ENCODE measurements at regions not wholly inside any gene's neighbourhood (a gene's known extent, or its start where the extent isn't known, plus 50 kb on each side); places are given as distances from the start of the nearest gene placed in this dataset.

GRCh38 chr21:24861471-24861870, 745.8 kb downstream of the MRPL39 start:
- ATAC-seq (no peak), DNase-seq (no peak)
- Mint-ChIP-seq H3K4me3 (no peak overlapping the region), H3K36me3 (no peaks in the 10 kb centered on the region), H3K27me3 (ENCODE audit: low read depth in 2 of 2) (no peaks in the 10 kb centered on the region), H3K27ac (no peak overlapping the region), H3K9me3 (peaks cover 5 to 9% of the 10 kb centered on the region in 2 donors), H3K4me1 (no peaks in the 10 kb centered on the region)
- Histone ChIP-seq H3K27me3 (ENCODE audit: control insufficient read depth, insufficient read depth, low read length) (no peaks in the 10 kb centered on the region), H3K36me3 (ENCODE audit: control insufficient read depth, insufficient read depth, low read length) (no peaks in the 10 kb centered on the region), H3K4me3 (ENCODE audit: low read length) (no peak overlapping the region), H3K4me1 (ENCODE audit: control insufficient read depth, insufficient read depth, low read length) (no peaks in the 10 kb centered on the region), H3K9me3 (ENCODE audit: control insufficient read depth, insufficient read depth, low read length) (no peaks in the 10 kb centered on the region), H3K27ac (ENCODE audit: low read length) (no peak overlapping the region)
- no peak for TF ChIP-seq CTCF (IDR thresholded peaks at IDR 0.05)
- WGBS (ENCODE audit: insufficient coverage) = no CpG with 5 or more reads among the region's 1 CpG
- intact Hi-C loops (cut with micrococcal nuclease) = no loop called here

GRCh38 chr21:24856326-24856725, 751.0 kb downstream of the MRPL39 start:
- H3K27me3 Mint-ChIP-seq (ENCODE audit: low read depth in 2 of 2) = no peaks in the 10 kb centered on the region
- ATAC-seq (no peak), DNase-seq (no peak)
- no peaks in the 10 kb centered on the region for H3K4me1 Mint-ChIP-seq
- peaks cover 7 to 8% of the 10 kb centered on the region in 2 donors for H3K9me3 Mint-ChIP-seq
- H3K9me3 ChIP-seq (ENCODE audit: control insufficient read depth, insufficient read depth, low read length) = no peaks in the 10 kb centered on the region
- no peaks in the 10 kb centered on the region for H3K36me3 ChIP-seq (ENCODE audit: control insufficient read depth, insufficient read depth, low read length)
- H3K4me3 ChIP-seq (ENCODE audit: low read length) = no peak overlapping the region
- H3K27ac ChIP-seq (ENCODE audit: low read length) = no peak overlapping the region
- no peak overlapping the region for H3K4me3 Mint-ChIP-seq
- 60% methylated on average over 1 of the region's 1 CpG for WGBS (ENCODE audit: insufficient coverage)
- no peaks in the 10 kb centered on the region for H3K27me3 ChIP-seq (ENCODE audit: control insufficient read depth, insufficient read depth, low read length)
- intact Hi-C loops (cut with micrococcal nuclease) = no loop called here
- no peak overlapping the region for H3K27ac Mint-ChIP-seq
- H3K36me3 Mint-ChIP-seq = no peaks in the 10 kb centered on the region
- no peak for TF ChIP-seq CTCF (IDR thresholded peaks at IDR 0.05)
- no peaks in the 10 kb centered on the region for H3K4me1 ChIP-seq (ENCODE audit: control insufficient read depth, insufficient read depth, low read length)

GRCh38 chr21:24852610-24853195, 754.6 kb downstream of the MRPL39 start:
- H3K9me3 ChIP-seq (ENCODE audit: control insufficient read depth, insufficient read depth, low read length) = no peaks in the 10 kb centered on the region
- no peak overlapping the region for H3K27ac ChIP-seq (ENCODE audit: low read length)
- Mint-ChIP-seq H3K4me1 (no peaks in the 10 kb centered on the region), H3K4me3 (no peak overlapping the region), H3K36me3 (no peaks in the 10 kb centered on the region), H3K9me3 (peaks cover 10 to 12% of the 10 kb centered on the region in 2 donors), H3K27ac (no peak overlapping the region), H3K27me3 (ENCODE audit: low read depth in 2 of 2) (no peaks in the 10 kb centered on the region)
- no peaks in the 10 kb centered on the region for H3K27me3 ChIP-seq (ENCODE audit: control insufficient read depth, insufficient read depth, low read length)
- no peak for TF ChIP-seq CTCF (IDR thresholded peaks at IDR 0.05)
- no peaks in the 10 kb centered on the region for H3K36me3 ChIP-seq (ENCODE audit: control insufficient read depth, insufficient read depth, low read length)
- no peak overlapping the region for H3K4me3 ChIP-seq (ENCODE audit: low read length)
- ATAC-seq = no peak
- intact Hi-C loops (cut with micrococcal nuclease) = no loop called here
- no peak for DNase-seq
- WGBS (ENCODE audit: insufficient coverage) = 67% methylated on average over 1 of the region's 1 CpG
- no peaks in the 10 kb centered on the region for H3K4me1 ChIP-seq (ENCODE audit: control insufficient read depth, insufficient read depth, low read length)

- WGBS (ENCODE audit: insufficient coverage) = 88% methylated on average over 1 of the region's 1 CpG
- H3K4me1 Mint-ChIP-seq = no peaks in the 10 kb centered on the region
Measured at GRCh38 chr21:24850121-24850520, 757.2 kb downstream of the MRPL39 start.

More at GRCh38 chr21:24850121-24850520, 757.2 kb downstream of the MRPL39 start:
- Mint-ChIP-seq H3K27me3 (ENCODE audit: low read depth in 2 of 2) (no peaks in the 10 kb centered on the region), H3K27ac (no peak overlapping the region), H3K36me3 (no peaks in the 10 kb centered on the region), H3K9me3 (peaks cover 8 to 16% of the 10 kb centered on the region in 2 donors), H3K4me3 (no peak overlapping the region)
- no peaks in the 10 kb centered on the region for H3K27me3 ChIP-seq (ENCODE audit: control insufficient read depth, insufficient read depth, low read length)
- H3K4me1 ChIP-seq (ENCODE audit: control insufficient read depth, insufficient read depth, low read length) = no peaks in the 10 kb centered on the region
- ATAC-seq (no peak), DNase-seq (no peak)
- no peaks in the 10 kb centered on the region for H3K9me3 ChIP-seq (ENCODE audit: control insufficient read depth, insufficient read depth, low read length)
- no peaks in the 10 kb centered on the region for H3K36me3 ChIP-seq (ENCODE audit: control insufficient read depth, insufficient read depth, low read length)
- no peak for TF ChIP-seq CTCF (IDR thresholded peaks at IDR 0.05)
- no peak overlapping the region for H3K27ac ChIP-seq (ENCODE audit: low read length)
- H3K4me3 ChIP-seq (ENCODE audit: low read length) = no peak overlapping the region
- intact Hi-C loops (cut with micrococcal nuclease) = no loop called here

Data from natural killer cell (primary cell).